H9 (cell line): ENCODE measurements at regions not wholly inside any gene's neighbourhood (a gene's known extent, or its start where the extent isn't known, plus 50 kb on each side); places are given as distances from the start of the nearest gene placed in this dataset.

Source experiments
- DNase-seq: peaks from one replicate; pipeline ENCODE4 v3.0.0-alpha.2; 2017
- H2AFZ ChIP-seq: one replicate; pipeline ENCODE4 v1.6.1; 2013; ENCODE audit warnings: mild to moderate bottlenecking, low read length, control low read depth, moderate library complexity
- H2AK5ac ChIP-seq: 2 replicates; pipeline ENCODE4 v1.6.1; 2013; ENCODE audit warnings: low read length, control low read depth, mixed read lengths; ENCODE audit not compliant: insufficient read length
- H2BK120ac ChIP-seq: one replicate; pipeline ENCODE4 v1.6.1; 2013; ENCODE audit warnings: low read depth, mild to moderate bottlenecking, low read length, control low read depth, inconsistent platforms; ENCODE audit not compliant: poor library complexity, severe bottlenecking
- H2BK12ac ChIP-seq: 2 replicates; pipeline ENCODE4 v1.6.1; 2013; ENCODE audit warnings: low read length, control low read depth, mixed read lengths, low read depth; ENCODE audit not compliant: insufficient read length
- H2BK15ac ChIP-seq: 2 replicates; pipeline ENCODE4 v1.6.1; 2013; ENCODE audit warnings: low read depth, low read length, control low read depth
- H2BK20ac ChIP-seq: one replicate; pipeline ENCODE4 v1.6.1; 2013; ENCODE audit warnings: low read depth, mild to moderate bottlenecking, low read length, control low read depth, inconsistent platforms; ENCODE audit not compliant: poor library complexity, severe bottlenecking
- H2BK5ac ChIP-seq: 2 replicates; pipeline ENCODE4 v1.6.1; 2013; ENCODE audit warnings: low read length, control low read depth, mixed read lengths; ENCODE audit not compliant: insufficient read length
- H3K14ac ChIP-seq: 2 replicates; pipeline ENCODE4 v1.6.1; 2013; ENCODE audit warnings: low read length, control low read depth; ENCODE audit not compliant: insufficient read depth
- H3K18ac ChIP-seq: 2 replicates; pipeline ENCODE4 v1.6.1; 2013; ENCODE audit warnings: low read depth, mild to moderate bottlenecking, mixed read lengths, low read length, control low read depth; ENCODE audit not compliant: insufficient read length
- H3K23ac ChIP-seq: 2 replicates; pipeline ENCODE4 v1.6.1; 2013; ENCODE audit warnings: low read length, control low read depth, mixed read lengths, low read depth; ENCODE audit not compliant: insufficient read length
- H3K23me2 ChIP-seq: 2 replicates; pipeline ENCODE4 v1.6.1; 2013; ENCODE audit warnings: low read depth, mild to moderate bottlenecking, mixed read lengths, low read length, control low read depth; ENCODE audit not compliant: insufficient read length, poor library complexity, severe bottlenecking
- H3K27ac ChIP-seq: 2 replicates; pipeline ENCODE4 v1.5.1; 2013; ENCODE audit warnings: low read length, control low read depth, mixed read lengths, low read depth; ENCODE audit not compliant: insufficient read length
- H3K27me3 ChIP-seq: 2 replicates; pipeline ENCODE4 v1.6.1; 2013; ENCODE audit warnings: low read length, control low read depth, inconsistent platforms; ENCODE audit not compliant: insufficient read depth
- H3K4ac ChIP-seq: 2 replicates; pipeline ENCODE4 v1.6.1; 2013; ENCODE audit warnings: low read depth, mild to moderate bottlenecking, control low read depth, inconsistent platforms, low read length, moderate library complexity
- H3K4me1 ChIP-seq: 2 replicates; pipeline ENCODE4 v1.6.1; 2013; ENCODE audit warnings: low read length, control low read depth, inconsistent platforms; ENCODE audit not compliant: insufficient read depth
- H3K4me2 ChIP-seq: 2 replicates; pipeline ENCODE4 v1.6.1; 2013; ENCODE audit warnings: low read length, control low read depth, mixed read lengths; ENCODE audit not compliant: insufficient read length, insufficient read depth
- H3K56ac ChIP-seq: 2 replicates; pipeline ENCODE4 v1.6.1; 2013; ENCODE audit warnings: low read depth, mild to moderate bottlenecking, mixed read lengths, low read length, control low read depth; ENCODE audit not compliant: insufficient read length
- H3K79me1 ChIP-seq: 2 replicates; pipeline ENCODE4 v1.6.1; 2013; ENCODE audit warnings: low read depth, mild to moderate bottlenecking, moderate library complexity, low read length, control low read depth, inconsistent platforms; ENCODE audit not compliant: insufficient read depth, poor library complexity, severe bottlenecking
- H3K79me2 ChIP-seq: 2 replicates; pipeline ENCODE4 v1.6.1; 2013; ENCODE audit warnings: low read length, control low read depth, inconsistent platforms; ENCODE audit not compliant: insufficient read depth
- H3K9ac ChIP-seq: 2 replicates; pipeline ENCODE4 v1.6.1; 2013; ENCODE audit warnings: low read length, control low read depth, mixed read lengths; ENCODE audit not compliant: insufficient read length; ENCODE audit errors: extremely low read depth
- H3K9me3 ChIP-seq: one replicate; pipeline ENCODE4 v1.6.1; 2013; ENCODE audit warnings: low read depth, low read length, inconsistent platforms; ENCODE audit not compliant: control insufficient read depth
- H3T11ph ChIP-seq: one replicate; pipeline ENCODE4 v1.6.1; 2013; ENCODE audit warnings: mild to moderate bottlenecking, low read length, control low read depth, inconsistent platforms
- H4K20me1 ChIP-seq: one replicate; pipeline ENCODE4 v1.6.1; 2013; ENCODE audit not compliant: control insufficient read depth, insufficient read length, insufficient read depth
- H4K5ac ChIP-seq: 2 replicates; pipeline ENCODE4 v1.6.1; 2013; ENCODE audit warnings: low read depth, mild to moderate bottlenecking, mixed read lengths, low read length, control low read depth; ENCODE audit not compliant: insufficient read length
- H4K8ac ChIP-seq: replicated peaks from 2 replicates; pipeline ENCODE4 v1.6.1; 2013; ENCODE audit warnings: low read length, control low read depth, mixed read lengths, low read depth; ENCODE audit not compliant: insufficient read length
- H4K91ac ChIP-seq: 2 replicates; pipeline ENCODE4 v1.6.1; 2013; ENCODE audit warnings: low read depth, mild to moderate bottlenecking, moderate library complexity, mixed read lengths, low read length, control low read depth; ENCODE audit not compliant: insufficient read length
- H3K27ac Mint-ChIP-seq, 3 experiments: 2 replicates in 2 of 3; 3 replicates in 1 of 3; pipeline ENCODE4 v1.8.0; 2020 to 2021; ENCODE audit warnings: mixed read lengths in 3 of 3, mild to moderate bottlenecking in 1 of 3, moderate library complexity in 1 of 3
- H3K27me3 Mint-ChIP-seq: 2 replicates; pipeline ENCODE4 v1.8.0; 2021; ENCODE audit warnings: low read depth, mild to moderate bottlenecking, moderate library complexity, mixed read lengths
- H3K36me3 Mint-ChIP-seq, 3 experiments: 2 replicates in 2 of 3; 3 replicates in 1 of 3; pipeline ENCODE4 v1.8.0; 2020 to 2021; ENCODE audit warnings: low read depth in 3 of 3, mixed read lengths in 3 of 3; ENCODE audit not compliant: insufficient read depth in 1 of 3
- H3K4me1 Mint-ChIP-seq, 2 experiments: 2 replicates each; pipeline ENCODE4 v1.8.0; 2020; ENCODE audit warnings: mixed read lengths in 2 of 2
- H3K4me3 Mint-ChIP-seq, 2 experiments: 2 replicates in 1 of 2; 3 replicates in 1 of 2; pipeline ENCODE4 v1.8.0; 2020 to 2021; ENCODE audit warnings: mild to moderate bottlenecking in 2 of 2, mixed read lengths in 2 of 2, moderate library complexity in 1 of 2
- H3K9me3 Mint-ChIP-seq, 2 experiments: 2 replicates in 1 of 2; 3 replicates in 1 of 2; pipeline ENCODE4 v1.8.0; 2020; ENCODE audit warnings: mild to moderate bottlenecking in 2 of 2, mixed read lengths in 2 of 2, moderate library complexity in 1 of 2
- WGBS: extraction: QIAGEN DNeasy Blood & Tissue Kit; methylation state at CpG from one replicate; pipeline ENCODE4 v1.1.7; 2013; ENCODE audit warnings: missing lambda C conversion rate, low lambda C conversion rate, mixed read lengths; ENCODE audit not compliant: insufficient read length; ENCODE audit errors: extremely low coverage; 5-methylcytosine and 5-hydroxymethylcytosine counted together
- TF ChIP-seq, protein P1 (sequence below): fragments of 200-600 bp; sonication (generic); conservative IDR thresholded peaks from 3 replicates; pipeline ENCODE4 v1.8.0; 2021; ENCODE audit warnings: antibody characterized with exemption, mild to moderate bottlenecking

GRCh38 chr16:86071611-86072240 lies 172.8 kb downstream of the IRF8 start:
- Histone ChIP-seq H4K8ac (no peak overlapping the region), H2BK12ac (no peak overlapping the region), H3K9me3 (no peaks in the 10 kb centered on the region), H3K4ac (no peak overlapping the region), H2BK20ac (no peak overlapping the region), H3K4me2 (no peak overlapping the region), H3K18ac (no peak overlapping the region), H2BK120ac (no peak overlapping the region), H2BK15ac (no peak overlapping the region), H3K79me1 (no peaks in the 10 kb centered on the region), H3K27me3 (no peaks in the 10 kb centered on the region), H3K4me1 (no peaks in the 10 kb centered on the region; the same call in 1 of the 2 replicates), H3K56ac (no peak overlapping the region), H3K79me2 (no peaks in the 10 kb centered on the region), H2AK5ac (no peak overlapping the region), H4K91ac (no peak overlapping the region), H3T11ph (no peak overlapping the region), H3K23ac (no peak overlapping the region), H2AFZ (no peak overlapping the region), H3K23me2 (no peaks in the 10 kb centered on the region), H3K9ac (no peak overlapping the region), H2BK5ac (no peak overlapping the region), H4K20me1 (no peaks in the 10 kb centered on the region), H4K5ac (no peak overlapping the region), H3K14ac (no peak overlapping the region), H3K27ac (no peak overlapping the region)
- H3K4me1 Mint-ChIP-seq = peaks cover 16 to 18% of the 10 kb centered on the region in 2 experiments
- WGBS = no CpG with 5 or more reads among the region's 12 CpGs
- peaks cover 12% of the 10 kb centered on the region for H3K27me3 Mint-ChIP-seq
- no peak overlapping the region for H3K27ac Mint-ChIP-seq
- H3K4me3 Mint-ChIP-seq = no peak overlapping the region
- TF ChIP-seq, protein P1, sequence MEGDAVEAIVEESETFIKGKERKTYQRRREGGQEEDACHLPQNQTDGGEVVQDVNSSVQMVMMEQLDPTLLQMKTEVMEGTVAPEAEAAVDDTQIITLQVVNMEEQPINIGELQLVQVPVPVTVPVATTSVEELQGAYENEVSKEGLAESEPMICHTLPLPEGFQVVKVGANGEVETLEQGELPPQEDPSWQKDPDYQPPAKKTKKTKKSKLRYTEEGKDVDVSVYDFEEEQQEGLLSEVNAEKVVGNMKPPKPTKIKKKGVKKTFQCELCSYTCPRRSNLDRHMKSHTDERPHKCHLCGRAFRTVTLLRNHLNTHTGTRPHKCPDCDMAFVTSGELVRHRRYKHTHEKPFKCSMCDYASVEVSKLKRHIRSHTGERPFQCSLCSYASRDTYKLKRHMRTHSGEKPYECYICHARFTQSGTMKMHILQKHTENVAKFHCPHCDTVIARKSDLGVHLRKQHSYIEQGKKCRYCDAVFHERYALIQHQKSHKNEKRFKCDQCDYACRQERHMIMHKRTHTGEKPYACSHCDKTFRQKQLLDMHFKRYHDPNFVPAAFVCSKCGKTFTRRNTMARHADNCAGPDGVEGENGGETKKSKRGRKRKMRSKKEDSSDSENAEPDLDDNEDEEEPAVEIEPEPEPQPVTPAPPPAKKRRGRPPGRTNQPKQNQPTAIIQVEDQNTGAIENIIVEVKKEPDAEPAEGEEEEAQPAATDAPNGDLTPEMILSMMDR = no peak
- peaks cover 0 to 4% of the 10 kb centered on the region in 2 experiments; a peak in 1 of 5 replicates for H3K9me3 Mint-ChIP-seq
- H3K36me3 Mint-ChIP-seq = no peaks in the 10 kb centered on the region
- DNase-seq = no peak
